NCI-H1417 treated with DMSO at 0.1 percent for 48 hours (cell line): ENCODE measurements at regions not wholly inside any gene's neighbourhood (a gene's known extent, or its start where the extent isn't known, plus 50 kb on each side); places are given as distances from the start of the nearest gene placed in this dataset.

Experiments used
- DNase-seq: peaks from one replicate; lab custom pipeline; 2025; lab: John Stamatoyannopoulos, UW

GRCh38 chr1:238900334-238900865 is 486.0 kb upstream of the CHRM3 start:
- no peak for DNase-seq

- DNase-seq: no peak
Observed at GRCh38 chr1:238898856-238899255, 487.5 kb upstream of the CHRM3 start.

DNA sequence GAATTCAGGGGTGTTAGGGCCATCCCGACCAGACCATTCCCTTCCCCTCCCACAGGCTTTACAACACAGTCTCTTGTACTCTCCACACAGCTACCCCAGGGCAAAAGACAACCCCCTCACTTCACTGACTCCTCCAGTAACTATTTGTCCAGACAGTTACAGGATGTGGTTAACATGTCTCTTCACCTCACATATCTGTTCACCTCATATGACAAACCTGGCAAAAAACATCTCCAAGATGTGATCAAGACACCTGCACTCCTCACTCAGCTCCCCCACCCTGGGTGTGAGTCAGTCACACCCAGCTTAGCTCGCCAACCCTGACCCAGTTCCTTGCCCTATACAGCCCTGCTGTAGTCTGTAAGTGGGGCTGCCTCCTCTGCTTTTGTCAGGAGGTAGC is 490.5 kb upstream of the CHRM3 start:
- DNase-seq: no peak

DNA sequence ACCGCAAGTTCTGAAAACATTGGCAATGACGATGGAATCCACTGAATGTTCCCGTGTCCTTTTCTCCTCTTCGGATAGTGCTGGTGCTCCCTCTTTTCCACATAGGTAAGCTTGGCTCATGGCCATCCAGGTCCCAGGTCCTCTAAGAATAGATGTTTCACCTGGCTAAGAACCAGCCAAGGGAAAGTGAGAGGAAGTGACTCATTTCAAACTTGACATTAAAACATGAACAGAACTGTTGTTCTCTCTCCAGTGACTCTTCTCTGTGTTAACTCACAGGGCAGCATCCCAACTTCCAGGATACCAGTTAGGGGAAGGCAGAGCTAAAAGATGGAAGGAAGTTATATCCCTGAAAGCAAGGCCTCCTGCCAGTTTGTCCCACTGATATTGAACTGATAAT is 493.8 kb upstream of the CHRM3 start:
- no peak for DNase-seq

DNA sequence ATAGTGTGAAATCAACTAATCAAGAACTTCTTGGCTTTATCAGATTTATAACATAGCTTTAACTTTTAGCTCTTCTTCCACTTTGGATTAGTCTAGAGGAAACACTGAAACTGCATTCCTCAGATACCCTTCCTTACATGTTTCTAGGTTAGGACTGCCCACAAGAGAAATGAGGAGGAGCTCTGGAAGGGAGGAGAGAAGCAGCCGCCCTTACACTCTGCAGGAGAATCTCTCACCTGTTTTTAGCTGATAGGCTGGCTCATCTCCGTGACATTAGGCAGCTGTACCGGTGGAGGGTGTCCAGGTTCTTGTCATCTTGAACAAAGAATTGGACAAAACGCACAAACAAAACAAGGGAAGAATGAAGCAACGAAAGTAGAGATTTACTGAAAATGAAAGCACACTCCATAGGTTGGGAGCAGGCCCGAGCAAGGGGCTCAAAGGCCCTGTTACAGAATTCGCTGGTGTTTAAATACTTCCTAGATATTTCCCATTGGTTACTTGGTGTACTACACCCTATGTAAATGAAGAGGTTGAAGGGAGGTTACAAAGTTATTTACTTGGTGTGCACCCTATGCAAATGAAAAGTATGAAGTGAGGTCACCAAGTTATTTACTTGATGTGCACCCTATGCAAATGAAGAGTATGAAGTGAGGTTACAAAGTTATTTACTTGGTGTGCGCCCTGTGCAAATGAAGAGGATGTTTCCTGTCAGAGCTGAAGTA is 524.9 kb upstream of the CHRM3 start:
- no peak for DNase-seq

GRCh38 chr1:238833919-238834318 is 552.4 kb upstream of the CHRM3 start:
- DNase-seq: no peak

DNA sequence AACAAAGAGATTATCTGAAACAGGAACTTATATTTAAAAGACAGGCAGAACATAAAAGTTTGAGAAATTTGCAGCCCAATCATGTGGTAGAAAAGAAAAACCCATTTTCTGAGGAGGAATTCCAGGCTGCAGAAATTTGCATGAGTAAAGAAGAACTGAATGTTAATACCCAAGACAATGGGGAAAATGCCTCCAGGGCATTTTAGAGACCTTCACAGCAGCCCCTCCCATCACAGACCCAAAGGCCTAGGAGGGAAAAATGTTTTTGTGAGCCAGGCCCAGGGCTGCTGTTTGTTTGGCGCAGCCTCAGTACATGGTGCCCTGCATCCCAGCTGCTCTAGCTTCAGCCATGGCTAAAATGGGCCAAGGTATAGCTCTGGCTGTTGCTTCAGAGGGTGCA is 554.3 kb upstream of the CHRM3 start:
- DNase-seq: no peak

DNA sequence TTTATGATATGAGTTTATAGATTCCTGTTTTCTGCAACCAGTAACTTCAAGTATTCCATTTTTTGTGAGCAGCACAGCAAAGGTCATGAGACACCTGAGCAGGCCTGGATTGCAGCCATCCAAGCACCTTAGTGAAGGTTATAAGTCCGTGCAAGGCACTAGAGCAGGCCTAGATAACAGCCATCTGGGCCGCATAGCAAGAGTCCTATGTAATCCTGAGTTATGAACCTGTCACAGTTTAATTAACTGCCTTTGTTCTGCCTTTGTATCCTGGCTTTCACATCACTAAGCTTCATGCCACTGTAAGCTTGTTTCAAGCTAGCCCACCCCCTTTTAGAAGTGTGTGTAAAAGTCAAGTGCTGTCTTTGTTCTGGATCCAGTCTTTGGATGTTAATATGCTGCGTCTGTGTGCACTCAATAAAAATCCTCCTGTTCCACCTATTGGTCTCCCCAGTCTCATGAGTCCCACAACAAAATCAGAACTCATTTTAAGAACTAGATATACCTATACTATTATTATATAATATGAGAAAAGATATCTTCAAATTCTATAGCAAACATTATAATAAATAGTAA is 556.2 kb upstream of the CHRM3 start:
- DNase-seq: no peak

DNA sequence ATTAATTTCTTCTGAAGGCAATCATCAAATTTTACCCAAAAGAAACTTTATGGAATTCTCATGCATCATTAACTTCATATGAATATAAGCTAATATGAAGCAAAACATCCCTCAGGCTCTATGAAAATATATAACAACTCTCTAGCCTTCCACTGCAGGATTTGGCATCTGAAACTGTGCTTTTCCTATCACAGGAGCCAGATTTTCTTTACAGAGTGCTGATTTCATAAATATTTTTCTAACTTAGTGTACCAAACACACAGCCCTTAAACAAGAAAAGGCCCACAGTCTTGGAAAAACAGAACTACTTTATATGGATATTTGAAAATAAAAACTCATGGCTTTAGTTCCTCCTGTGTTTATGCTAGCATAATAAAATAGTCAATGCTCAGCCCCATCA is 559.5 kb upstream of the CHRM3 start:
- no peak for DNase-seq

GRCh38 chr1:238823416-238823815 is 563.0 kb upstream of the CHRM3 start:
- DNase-seq: no peak

- no peak for DNase-seq
Observed at GRCh38 chr1:238811211-238811879, 575.0 kb upstream of the CHRM3 start.

GRCh38 chr1:238790882-238791281 is 595.5 kb upstream of the CHRM3 start:
- DNase-seq: no peak

DNA sequence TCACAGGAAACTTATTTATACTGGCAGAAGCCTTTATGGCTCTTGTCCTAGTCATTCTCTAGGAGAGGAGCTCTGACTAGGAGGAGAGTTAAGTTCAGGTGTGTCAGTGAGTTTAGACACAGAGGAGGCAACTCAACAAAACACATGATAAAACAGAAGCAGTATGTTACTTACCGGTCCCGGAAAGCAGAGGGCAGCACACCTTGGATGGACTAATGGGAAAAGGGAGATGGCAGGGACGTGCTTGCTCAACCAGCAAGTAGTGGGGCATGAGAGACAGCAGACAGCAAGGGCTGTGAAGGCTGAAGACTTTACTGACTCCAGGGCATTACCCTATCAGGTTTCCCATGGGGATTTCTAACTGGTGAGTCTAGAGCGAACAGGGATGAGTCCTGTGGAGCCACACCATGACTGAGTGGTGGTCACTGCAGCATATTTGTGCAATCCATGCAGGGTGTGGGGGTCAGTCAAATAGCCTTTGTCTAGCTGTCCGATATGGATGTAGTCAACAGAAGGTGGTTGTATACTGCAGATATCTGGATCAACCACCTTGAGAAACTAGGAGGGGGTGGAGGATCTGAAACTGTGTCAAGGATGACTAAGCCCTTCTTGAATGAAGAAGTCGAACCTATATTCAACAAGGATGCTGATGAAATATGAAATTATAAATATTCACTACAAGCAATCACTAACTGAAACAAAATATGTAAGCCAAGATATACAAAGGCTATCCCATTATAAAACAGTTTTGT is 596.3 kb upstream of the CHRM3 start:
- no peak for DNase-seq

DNA sequence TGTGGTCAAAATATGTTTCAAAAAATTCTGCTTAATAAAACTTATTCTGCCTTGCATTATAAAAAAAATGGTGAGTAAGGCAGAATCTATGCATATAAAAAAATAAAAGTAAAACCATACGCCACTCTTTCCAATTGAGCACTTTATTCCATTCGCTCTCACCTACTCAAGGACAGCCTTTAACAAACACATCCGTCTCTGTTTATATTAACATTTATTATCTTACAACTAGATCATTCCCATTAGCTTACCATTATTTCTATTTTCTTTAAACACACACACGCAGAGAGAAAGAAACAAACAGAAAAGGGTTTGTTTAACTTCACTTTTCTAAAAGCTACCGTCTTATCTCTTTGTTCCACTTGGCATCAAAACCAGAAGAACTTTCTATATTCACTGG is 598.9 kb upstream of the CHRM3 start:
- DNase-seq: no peak

- DNase-seq: no peak
Observed at GRCh38 chr1:238783633-238784032, 602.7 kb upstream of the CHRM3 start.

- DNase-seq: no peak
Observed at GRCh38 chr1:238779716-238780115, 606.7 kb upstream of the CHRM3 start.

DNA sequence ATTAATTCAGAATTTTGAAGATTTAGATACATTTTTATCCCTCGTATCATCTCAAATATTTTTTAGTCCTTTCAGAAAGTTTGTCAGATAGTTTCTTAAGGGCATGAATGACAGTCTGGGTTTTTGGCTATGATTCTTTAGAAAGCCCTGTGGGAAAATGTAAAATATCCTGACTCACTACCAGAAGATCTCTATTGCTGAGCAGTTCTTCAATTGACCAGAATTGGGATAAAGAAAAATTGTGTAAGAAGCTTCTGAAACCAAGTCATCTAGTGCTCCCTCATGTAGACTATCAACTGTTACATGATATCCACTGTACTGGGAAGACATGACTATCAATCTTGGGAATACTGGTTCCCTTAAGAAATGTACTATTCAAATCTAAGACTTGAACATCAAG is 608.3 kb upstream of the CHRM3 start:
- DNase-seq: no peak

DNA sequence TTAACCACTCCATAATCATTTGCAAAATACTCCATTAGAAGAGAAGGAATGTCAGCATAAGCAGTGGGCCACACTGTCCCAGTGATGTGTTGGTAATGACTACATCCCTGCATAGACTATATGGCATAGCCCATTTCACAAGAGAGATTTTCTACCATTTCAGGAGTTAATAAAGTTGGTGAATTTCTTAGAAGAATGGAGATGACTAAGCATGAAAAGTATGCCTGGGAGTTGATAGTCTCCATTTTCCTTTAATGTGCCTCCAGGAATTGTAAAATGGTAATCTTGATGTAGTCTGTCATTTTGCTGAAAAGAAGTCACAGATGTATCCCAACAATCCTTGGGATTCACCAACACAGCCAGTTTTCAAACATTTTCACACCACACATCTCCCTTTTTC is 608.8 kb upstream of the CHRM3 start:
- DNase-seq: no peak

- DNase-seq: no peak
Observed at GRCh38 chr1:238776126-238776525, 610.2 kb upstream of the CHRM3 start.

GRCh38 chr1:238772322-238772721 is 614.0 kb upstream of the CHRM3 start:
- DNase-seq: no peak

- DNase-seq: no peak
Observed at GRCh38 chr1:238767321-238767720, 619.0 kb upstream of the CHRM3 start.

GRCh38 chr1:238764779-238765178 is 621.6 kb upstream of the CHRM3 start:
- no peak for DNase-seq

DNA sequence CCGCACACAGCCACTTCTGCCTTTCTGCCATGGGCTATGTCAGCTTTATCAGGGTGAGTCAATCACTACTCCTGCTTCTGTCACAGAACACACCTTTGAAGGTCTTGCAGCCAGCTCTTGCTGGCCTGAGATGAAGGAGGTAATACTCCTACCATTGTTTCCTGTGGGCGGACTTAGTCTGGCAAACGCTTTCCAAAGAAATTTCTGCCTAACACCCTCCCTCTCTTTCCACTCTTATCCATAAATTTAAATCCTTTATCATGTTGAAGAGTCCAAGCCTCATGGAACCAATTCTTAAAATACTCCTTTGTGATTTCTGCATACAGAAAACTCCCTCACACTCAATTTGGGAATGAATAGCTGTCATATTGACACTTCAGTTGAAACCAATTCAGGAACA is 633.1 kb upstream of the CHRM3 start:
- DNase-seq: no peak
